Naive thymus-derived CD4-positive, alpha-beta T cell (primary cell): ENCODE measurements at regions not wholly inside any gene's neighbourhood (a gene's known extent, or its start where the extent isn't known, plus 50 kb on each side); places are given as distances from the start of the nearest gene placed in this dataset.
"Not testable (repeated sequence)": the region's sequence is repeated elsewhere in the genome, so short reads cannot be mapped to it uniquely, and the experiment has no call there.

Experiments used
- ATAC-seq: fragments of 150-1000 bp; cut with Tn5 transposase; 2 replicates; pipeline ENCODE4 v1.10.0; 2021; ENCODE audit warnings: mild to moderate bottlenecking, moderate library complexity
- CTCF ChIA-PET: fragments of 350-600 bp; sonication (Branson Sonifier 250); formaldehyde crosslinking; loops from one replicate; lab custom pipeline; 2021; ENCODE audit warnings: antibody characterized with exemption; lab: Charles Lee
- POLR2A ChIA-PET: fragments of 350-600 bp; sonication (Branson Sonifier 250); formaldehyde crosslinking; loops from one replicate; lab custom pipeline; 2021; ENCODE audit warnings: antibody characterized with exemption, inconsistent platforms; lab: Charles Lee
- DNase-seq, 9 donors: peaks; one replicate each; pipeline versions ENCODE4 v3.0.0 to v3.0.0-alpha.2; 2020 to 2022; ENCODE audit warnings: mixed read lengths in 1 of 9
- H3K27ac ChIP-seq: one replicate; pipeline ENCODE4 v1.7.0; 2013; ENCODE audit warnings: mild to moderate bottlenecking, low read depth, low read length, moderate library complexity
- H3K27me3 ChIP-seq, 2 donors: one replicate each; pipeline ENCODE4 v1.7.0; 2013; ENCODE audit warnings: low read length in 2 of 2, mild to moderate bottlenecking in 2 of 2, moderate library complexity in 2 of 2; ENCODE audit not compliant: control insufficient read depth in 2 of 2, insufficient read depth in 2 of 2
- H3K36me3 ChIP-seq, 3 experiments: 1 replicate in 2 of 3; 2 replicates in 1 of 3; pipeline ENCODE4 v1.7.0; 2013; ENCODE audit warnings: low read length in 3 of 3, mild to moderate bottlenecking in 3 of 3, moderate library complexity in 1 of 3; ENCODE audit not compliant: insufficient read depth in 3 of 3, control insufficient read depth in 2 of 3
- H3K4me1 ChIP-seq, 2 donors: one replicate each; pipeline ENCODE4 v1.7.0; 2013; ENCODE audit warnings: low read length in 2 of 2, mild to moderate bottlenecking in 2 of 2, moderate library complexity in 1 of 2; ENCODE audit not compliant: control insufficient read depth in 2 of 2, insufficient read depth in 2 of 2
- H3K4me3 ChIP-seq: 2 replicates; pipeline ENCODE4 v1.7.0; 2013; ENCODE audit warnings: mild to moderate bottlenecking, low read length
- H3K9me3 ChIP-seq, 3 experiments: 1 replicate in 2 of 3; 2 replicates in 1 of 3; pipeline ENCODE4 v1.7.0; 2013; ENCODE audit warnings: low read length in 3 of 3; ENCODE audit not compliant: control insufficient read depth in 2 of 3
- H3K27ac Mint-ChIP-seq, 9 donors: one replicate each; pipeline ENCODE4 v1.8.0; 2020 to 2022; ENCODE audit warnings: mixed read lengths in 9 of 9, mild to moderate bottlenecking in 8 of 9, moderate library complexity in 5 of 9, inconsistent platforms in 2 of 9
- H3K27me3 Mint-ChIP-seq, 5 donors: one replicate each; pipeline ENCODE4 v1.8.0; 2021 to 2022; ENCODE audit warnings: mixed read lengths in 5 of 5, mild to moderate bottlenecking in 1 of 5
- H3K36me3 Mint-ChIP-seq, 5 donors: one replicate each; pipeline ENCODE4 v1.8.0; 2020 to 2022; ENCODE audit warnings: mixed read lengths in 5 of 5, mild to moderate bottlenecking in 3 of 5, inconsistent platforms in 1 of 5
- H3K4me1 Mint-ChIP-seq, 7 donors: one replicate each; pipeline ENCODE4 v1.8.0; 2020 to 2022; ENCODE audit warnings: mixed read lengths in 7 of 7, mild to moderate bottlenecking in 3 of 7, inconsistent platforms in 1 of 7
- H3K4me3 Mint-ChIP-seq, 10 donors: one replicate each; pipeline ENCODE4 v1.8.0; 2020 to 2022; ENCODE audit warnings: mild to moderate bottlenecking in 10 of 10, mixed read lengths in 10 of 10, moderate library complexity in 6 of 10, inconsistent platforms in 2 of 10
- H3K9me3 Mint-ChIP-seq, 11 donors: one replicate each; pipeline ENCODE4 v1.8.0; 2020 to 2022; ENCODE audit warnings: mixed read lengths in 11 of 11, mild to moderate bottlenecking in 4 of 11, inconsistent platforms in 1 of 11, moderate library complexity in 1 of 11
- intact Hi-C, 2 donors: fragments of 100-400 bp; cut with micrococcal nuclease; formaldehyde crosslinking; loops; one replicate each; pipeline ENCODE4 v1.15.1; 2023

GRCh38 chr2:138090330-138090729 is 126.1 kb downstream of the HNMT start:
- ChIA-PET POLR2A (no interaction called here), CTCF (no interaction called here)
- H3K9me3 ChIP-seq, result no peaks in the 10 kb centered on the region
- H3K4me1 ChIP-seq, result no peaks in the 10 kb centered on the region
- Mint-ChIP-seq H3K27me3 (no peaks in the 10 kb centered on the region), H3K27ac (no peak overlapping the region), H3K4me3 (no peak overlapping the region), H3K4me1 (no peaks in the 10 kb centered on the region), H3K36me3 (no peaks in the 10 kb centered on the region), H3K9me3 (peaks cover 0 to 5% (median 0%) of the 10 kb centered on the region in 11 donors)
- H3K4me3 ChIP-seq, result no peak overlapping the region
- H3K36me3 ChIP-seq, result no peaks in the 10 kb centered on the region
- ATAC-seq, result peak; percentile 46
- H3K27ac ChIP-seq, result no peak overlapping the region
- DNase-seq, result no peak
- intact Hi-C loops, result no loop called here
- no peaks in the 10 kb centered on the region for H3K27me3 ChIP-seq

GRCh38 chr2:138093455-138093854 is 129.2 kb downstream of the HNMT start:
- intact Hi-C loops, result no loop called here
- no peaks in the 10 kb centered on the region for H3K27me3 Mint-ChIP-seq
- H3K4me3 Mint-ChIP-seq, result no peak overlapping the region
- peaks cover 0 to 7% (median 2%) of the 10 kb centered on the region in 11 donors for H3K9me3 Mint-ChIP-seq
- Histone ChIP-seq H3K4me1 (no peaks in the 10 kb centered on the region), H3K27me3 (no peaks in the 10 kb centered on the region), H3K9me3 (no peaks in the 10 kb centered on the region), H3K4me3 (no peak overlapping the region), H3K36me3 (no peaks in the 10 kb centered on the region), H3K27ac (no peak overlapping the region)
- H3K27ac Mint-ChIP-seq, result no peak overlapping the region
- no peaks in the 10 kb centered on the region for H3K4me1 Mint-ChIP-seq
- ChIA-PET CTCF (no interaction called here), POLR2A (no interaction called here)
- no peak for DNase-seq
- no peak for ATAC-seq
- H3K36me3 Mint-ChIP-seq, result peaks cover 0 to under 1% (median 0%) of the 10 kb centered on the region in 5 donors

- ATAC-seq (no peak), DNase-seq (no peak)
- ChIA-PET CTCF (no interaction called here), POLR2A (no interaction called here)
- intact Hi-C loops, result no loop called here
- H3K4me3 Mint-ChIP-seq, result no peak overlapping the region
- Histone ChIP-seq H3K27ac (no peak overlapping the region), H3K36me3 (no peaks in the 10 kb centered on the region), H3K27me3 (no peaks in the 10 kb centered on the region), H3K9me3 (no peaks in the 10 kb centered on the region), H3K4me1 (no peaks in the 10 kb centered on the region), H3K4me3 (no peak overlapping the region)
- H3K27me3 Mint-ChIP-seq, result no peaks in the 10 kb centered on the region
- no peaks in the 10 kb centered on the region for H3K4me1 Mint-ChIP-seq
- H3K36me3 Mint-ChIP-seq, result peaks cover 0 to 6% (median 0%) of the 10 kb centered on the region in 5 donors
- peaks cover 0 to 8% (median 3%) of the 10 kb centered on the region in 11 donors for H3K9me3 Mint-ChIP-seq
- H3K27ac Mint-ChIP-seq, result no peak overlapping the region
Measured at GRCh38 chr2:138094031-138094430, 129.8 kb downstream of the HNMT start.

- intact Hi-C loops, result no loop called here
- Histone ChIP-seq H3K9me3 (no peaks in the 10 kb centered on the region), H3K4me1 (no peaks in the 10 kb centered on the region), H3K4me3 (no peak overlapping the region), H3K27ac (no peak overlapping the region), H3K36me3 (no peaks in the 10 kb centered on the region), H3K27me3 (no peaks in the 10 kb centered on the region)
- ChIA-PET POLR2A (no interaction called here), CTCF (no interaction called here)
- H3K27ac Mint-ChIP-seq, result no peak overlapping the region
- H3K4me1 Mint-ChIP-seq, result no peaks in the 10 kb centered on the region
- H3K27me3 Mint-ChIP-seq, result no peaks in the 10 kb centered on the region
- H3K9me3 Mint-ChIP-seq, result peaks cover 0 to 10% (median 3%) of the 10 kb centered on the region in 11 donors
- no peak overlapping the region for H3K4me3 Mint-ChIP-seq
- H3K36me3 Mint-ChIP-seq, result peaks cover 0 to 6% (median 0%) of the 10 kb centered on the region in 5 donors
- ATAC-seq (no peak), DNase-seq (no peak)
Measured at GRCh38 chr2:138095336-138095735, 131.1 kb downstream of the HNMT start.

DNA sequence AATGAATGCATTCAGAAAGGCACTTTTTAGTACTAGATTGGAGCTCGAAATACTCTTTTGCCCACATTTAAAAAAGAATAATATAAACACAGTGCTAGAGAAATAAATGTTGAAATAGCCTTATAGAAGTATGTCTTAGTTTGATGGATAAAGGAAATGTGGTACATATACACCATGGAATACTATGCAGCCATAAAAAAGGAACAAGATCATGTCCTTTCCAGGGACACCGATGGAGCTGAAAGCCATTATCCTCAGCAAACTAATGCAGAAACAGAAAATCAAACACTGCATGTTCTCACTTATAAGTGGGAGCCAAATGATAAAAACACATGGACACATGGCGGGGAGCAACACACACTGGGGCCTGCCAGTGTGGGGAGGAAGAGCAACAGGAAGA is 135.0 kb downstream of the HNMT start:
- H3K9me3 ChIP-seq, H3K27ac ChIP-seq, H3K36me3 Mint-ChIP-seq, H3K4me1 ChIP-seq, H3K4me3 ChIP-seq, H3K4me3 Mint-ChIP-seq, H3K27me3 ChIP-seq, POLR2A ChIA-PET, ATAC-seq, CTCF ChIA-PET, H3K27ac Mint-ChIP-seq, H3K36me3 ChIP-seq, H3K4me1 Mint-ChIP-seq, H3K27me3 Mint-ChIP-seq, intact Hi-C loops, DNase-seq: not testable (repeated sequence)
- peaks cover 0 to 13% (median 3%) of the 10 kb centered on the region in 11 donors for H3K9me3 Mint-ChIP-seq

GRCh38 chr2:138101718-138102117 is 137.4 kb downstream of the HNMT start:
- no peak for ATAC-seq
- H3K9me3 ChIP-seq, result no peaks in the 10 kb centered on the region
- peaks cover 0 to 13% (median 3%) of the 10 kb centered on the region in 11 donors for H3K9me3 Mint-ChIP-seq
- H3K4me3 Mint-ChIP-seq, result no peak overlapping the region
- ChIA-PET POLR2A (no interaction called here), CTCF (no interaction called here)
- H3K27ac ChIP-seq, result no peak overlapping the region
- H3K27me3 ChIP-seq, result no peaks in the 10 kb centered on the region
- no peaks in the 10 kb centered on the region for H3K4me1 ChIP-seq
- H3K36me3 ChIP-seq, result no peaks in the 10 kb centered on the region
- no peak overlapping the region for H3K27ac Mint-ChIP-seq
- DNase-seq, result no peak
- peaks cover 0 to 6% (median 0%) of the 10 kb centered on the region in 5 donors for H3K36me3 Mint-ChIP-seq
- H3K4me3 ChIP-seq, result no peak overlapping the region
- intact Hi-C loops, result no loop called here
- H3K4me1 Mint-ChIP-seq, result no peaks in the 10 kb centered on the region
- peaks cover 0 to 5% (median 0%) of the 10 kb centered on the region in 5 donors for H3K27me3 Mint-ChIP-seq

DNA sequence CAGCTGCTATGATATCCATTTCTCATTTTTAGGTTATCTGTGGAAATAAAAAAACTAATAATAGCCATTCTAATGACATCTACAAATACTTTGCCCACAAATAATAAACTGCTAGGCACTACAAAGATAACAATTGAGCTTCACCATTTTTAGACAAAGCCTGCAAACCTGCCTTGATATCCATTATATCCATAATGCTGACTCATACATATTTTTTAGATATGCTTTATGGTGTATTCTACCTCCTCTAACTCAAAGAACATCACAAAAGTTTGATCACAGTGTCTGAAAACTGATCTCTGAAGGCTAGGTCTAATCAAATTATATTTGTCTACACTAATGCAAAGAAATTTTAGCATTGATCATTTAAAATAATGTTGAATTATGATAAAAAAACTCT is 138.4 kb downstream of the HNMT start:
- H3K27ac ChIP-seq, result no peak overlapping the region
- no peak for DNase-seq
- H3K36me3 Mint-ChIP-seq, result peaks cover 0 to 6% (median 0%) of the 10 kb centered on the region in 5 donors
- no peaks in the 10 kb centered on the region for H3K9me3 ChIP-seq
- H3K27me3 Mint-ChIP-seq, result peaks cover 0 to 5% (median 0%) of the 10 kb centered on the region in 5 donors
- no peak overlapping the region for H3K27ac Mint-ChIP-seq
- intact Hi-C loops, result no loop called here
- no peaks in the 10 kb centered on the region for H3K36me3 ChIP-seq
- H3K9me3 Mint-ChIP-seq, result peaks cover 0 to 13% (median 2%) of the 10 kb centered on the region in 11 donors
- no peak overlapping the region for H3K4me3 ChIP-seq
- ChIA-PET CTCF (no interaction called here), POLR2A (no interaction called here)
- ATAC-seq, result no peak
- no peaks in the 10 kb centered on the region for H3K27me3 ChIP-seq
- no peaks in the 10 kb centered on the region for H3K4me1 Mint-ChIP-seq
- H3K4me1 ChIP-seq, result no peaks in the 10 kb centered on the region
- no peak overlapping the region for H3K4me3 Mint-ChIP-seq
